ENCODE measurements at regions not wholly inside any gene's neighbourhood (a gene's known extent, or its start where the extent isn't known, plus 50 kb on each side); places are given as distances from the start of the nearest gene placed in this dataset.

- TF ChIP-seq, protein P1, sequence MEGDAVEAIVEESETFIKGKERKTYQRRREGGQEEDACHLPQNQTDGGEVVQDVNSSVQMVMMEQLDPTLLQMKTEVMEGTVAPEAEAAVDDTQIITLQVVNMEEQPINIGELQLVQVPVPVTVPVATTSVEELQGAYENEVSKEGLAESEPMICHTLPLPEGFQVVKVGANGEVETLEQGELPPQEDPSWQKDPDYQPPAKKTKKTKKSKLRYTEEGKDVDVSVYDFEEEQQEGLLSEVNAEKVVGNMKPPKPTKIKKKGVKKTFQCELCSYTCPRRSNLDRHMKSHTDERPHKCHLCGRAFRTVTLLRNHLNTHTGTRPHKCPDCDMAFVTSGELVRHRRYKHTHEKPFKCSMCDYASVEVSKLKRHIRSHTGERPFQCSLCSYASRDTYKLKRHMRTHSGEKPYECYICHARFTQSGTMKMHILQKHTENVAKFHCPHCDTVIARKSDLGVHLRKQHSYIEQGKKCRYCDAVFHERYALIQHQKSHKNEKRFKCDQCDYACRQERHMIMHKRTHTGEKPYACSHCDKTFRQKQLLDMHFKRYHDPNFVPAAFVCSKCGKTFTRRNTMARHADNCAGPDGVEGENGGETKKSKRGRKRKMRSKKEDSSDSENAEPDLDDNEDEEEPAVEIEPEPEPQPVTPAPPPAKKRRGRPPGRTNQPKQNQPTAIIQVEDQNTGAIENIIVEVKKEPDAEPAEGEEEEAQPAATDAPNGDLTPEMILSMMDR (IDR thresholded peaks at IDR 0.05; ENCODE audit: insufficient read depth, low read depth, low read length), result no peak
- ChIA-PET CTCF (no interaction called here), POLR2A (no interaction called here)
- Histone ChIP-seq H3K27me3 (ENCODE audit: control insufficient read depth, insufficient read depth, low read length) (no peaks in the 10 kb centered on the region), H3K36me3 (ENCODE audit: control insufficient read depth, insufficient read depth, low read length) (no peaks in the 10 kb centered on the region), H3K4me3 (ENCODE audit: low read depth, low read length) (no peak overlapping the region)
- no peak for DNase-seq (ENCODE audit: low read depth)
These were observed 711.8 kb upstream of the LRFN5 start for GRCh38 chr14:40894846-40895245.

GRCh38 chr14:40889126-40889525, 717.5 kb upstream of the LRFN5 start:
- no peaks in the 10 kb centered on the region for H3K27me3 ChIP-seq (ENCODE audit: control insufficient read depth, insufficient read depth, low read length)
- ChIA-PET POLR2A (no interaction called here), CTCF (no interaction called here)
- H3K4me3 ChIP-seq (ENCODE audit: low read depth, low read length), result no peak overlapping the region
- TF ChIP-seq, protein P1 (IDR thresholded peaks at IDR 0.05; ENCODE audit: insufficient read depth, low read depth, low read length), result no peak
- H3K36me3 ChIP-seq (ENCODE audit: control insufficient read depth, insufficient read depth, low read length), result no peaks in the 10 kb centered on the region
- DNase-seq (ENCODE audit: low read depth), result no peak

- CTCF ChIA-PET, result no interaction called here
- Histone ChIP-seq H3K4me3 (ENCODE audit: low read depth, low read length) (no peak overlapping the region), H3K36me3 (ENCODE audit: control insufficient read depth, insufficient read depth, low read length) (no peaks in the 10 kb centered on the region), H3K27me3 (ENCODE audit: control insufficient read depth, insufficient read depth, low read length) (no peaks in the 10 kb centered on the region)
- POLR2A ChIA-PET, result no interaction called here
- DNase-seq (ENCODE audit: low read depth), result no peak
- TF ChIP-seq, protein P1 (IDR thresholded peaks at IDR 0.05; ENCODE audit: insufficient read depth, low read depth, low read length), result no peak
These were observed 718.8 kb upstream of the LRFN5 start for GRCh38 chr14:40887912-40888311.

DNA sequence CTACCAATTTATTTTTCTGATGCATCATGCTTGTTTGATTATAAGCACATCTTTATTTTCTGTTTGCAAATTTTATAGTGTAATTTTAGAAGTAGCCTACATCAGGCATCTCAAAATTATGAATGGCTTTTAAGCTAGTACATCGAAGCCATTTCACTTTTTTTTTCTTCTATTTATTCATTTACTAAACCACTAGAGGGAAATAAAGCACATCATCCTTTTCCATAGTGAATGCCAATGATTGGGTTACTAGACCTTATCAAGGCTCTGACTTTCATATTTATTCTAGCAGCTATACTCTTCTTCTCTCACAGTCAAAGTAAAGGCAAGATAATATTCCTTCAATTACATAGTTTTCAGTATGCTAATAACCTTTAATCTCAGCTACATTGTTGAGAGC, 736.4 kb upstream of the LRFN5 start:
- H3K27me3 ChIP-seq (ENCODE audit: control insufficient read depth, insufficient read depth, low read length), result no peaks in the 10 kb centered on the region
- no peak overlapping the region for H3K4me3 ChIP-seq (ENCODE audit: low read depth, low read length)
- TF ChIP-seq, protein P1 (IDR thresholded peaks at IDR 0.05; ENCODE audit: insufficient read depth, low read depth, low read length), result no peak
- ChIA-PET CTCF (no interaction called here), POLR2A (no interaction called here)
- no peaks in the 10 kb centered on the region for H3K36me3 ChIP-seq (ENCODE audit: control insufficient read depth, insufficient read depth, low read length)
- no peak for DNase-seq (ENCODE audit: low read depth)

DNA sequence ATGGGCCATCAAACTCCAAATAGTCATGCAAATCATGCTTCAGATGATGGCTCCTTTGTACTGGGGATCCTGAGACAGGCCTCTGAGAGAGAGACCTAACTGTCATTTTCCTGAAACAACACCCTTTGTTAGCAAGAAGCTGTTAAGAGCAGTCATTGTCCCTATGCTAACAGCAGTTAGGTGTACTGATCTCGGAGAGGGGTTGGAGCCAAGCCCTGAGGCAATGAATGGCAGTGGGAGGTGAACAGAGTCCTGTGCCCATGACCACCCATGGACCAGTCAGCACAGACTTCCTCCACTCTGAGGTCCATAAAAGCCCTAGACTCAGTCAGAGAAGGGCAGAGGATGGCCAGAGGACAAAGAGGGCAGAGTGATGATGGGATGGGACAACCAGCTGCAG, 747.6 kb upstream of the LRFN5 start:
- DNase-seq (ENCODE audit: low read depth), result no peak
- no peaks in the 10 kb centered on the region for H3K27me3 ChIP-seq (ENCODE audit: control insufficient read depth, insufficient read depth, low read length)
- no peak overlapping the region for H3K4me3 ChIP-seq (ENCODE audit: low read depth, low read length)
- ChIA-PET CTCF (no interaction called here), POLR2A (no interaction called here)
- no peaks in the 10 kb centered on the region for H3K36me3 ChIP-seq (ENCODE audit: control insufficient read depth, insufficient read depth, low read length)
- TF ChIP-seq, protein P1 (IDR thresholded peaks at IDR 0.05; ENCODE audit: insufficient read depth, low read depth, low read length), result no peak
